ENCODE measurements at regions not wholly inside any gene's neighbourhood (a gene's known extent, or its start where the extent isn't known, plus 50 kb on each side); places are given as distances from the start of the nearest gene placed in this dataset.

- Mint-ChIP-seq H3K4me1 (no peaks in the 10 kb centered on the region), H3K27me3 (ENCODE audit: low read depth) (no peaks in the 10 kb centered on the region; the same call in 1 of the 2 replicates), H3K4me3 (no peak overlapping the region), H3K27ac (no peak overlapping the region), H3K36me3 (ENCODE audit: insufficient read depth in 1 of 3, low read depth in 3 of 3) (0 out of 7 replicates have a peak, but pooled peaks cover 0 to 4% (median 0%) of the 10 kb centered on the region in 3 experiments), H3K9me3 (peaks cover 0 to 3% of the 10 kb centered on the region in 2 experiments; a peak in 3 of 5 replicates)
- H3K56ac ChIP-seq (ENCODE audit: insufficient read length, low read depth, low read length): no peak overlapping the region
- no peak overlapping the region for H4K8ac ChIP-seq (replicated peaks; ENCODE audit: insufficient read length, low read depth, low read length)
- no peak overlapping the region for H2AK5ac ChIP-seq (ENCODE audit: insufficient read length, low read length)
- no peak overlapping the region for H4K91ac ChIP-seq (ENCODE audit: insufficient read length, low read depth, low read length)
- H2BK15ac ChIP-seq (ENCODE audit: low read depth, low read length): no peak overlapping the region
- H2BK5ac ChIP-seq (ENCODE audit: insufficient read length, low read length): no peak overlapping the region
- no peaks in the 10 kb centered on the region for H3K9me3 ChIP-seq (ENCODE audit: control insufficient read depth, low read depth, low read length)
- H3K79me2 ChIP-seq (ENCODE audit: insufficient read depth, low read length): no peaks in the 10 kb centered on the region
- H3K18ac ChIP-seq (ENCODE audit: insufficient read length, low read depth, low read length): no peak overlapping the region
- TF ChIP-seq CTCF (conservative IDR thresholded peaks at IDR 0.05): peak; percentile 47; the same call in 2 of the 3 replicates
- no peak overlapping the region for H3K23ac ChIP-seq (ENCODE audit: insufficient read length, low read depth, low read length)
- H3K27me3 ChIP-seq (ENCODE audit: insufficient read depth, low read length): no peaks in the 10 kb centered on the region
- no CpG with 5 or more reads among the region's 3 CpGs for WGBS (ENCODE audit: extremely low coverage, insufficient read length, low lambda C conversion rate)
- H4K20me1 ChIP-seq (ENCODE audit: control insufficient read depth, insufficient read depth, insufficient read length): no peaks in the 10 kb centered on the region
- no peak overlapping the region for H2BK120ac ChIP-seq (ENCODE audit: low read depth, low read length, poor library complexity, severe bottlenecking)
- H2BK20ac ChIP-seq (ENCODE audit: low read depth, low read length, poor library complexity, severe bottlenecking): no peak overlapping the region
- H3K4ac ChIP-seq (ENCODE audit: low read depth, low read length): no peak overlapping the region
- no peaks in the 10 kb centered on the region for H3K79me1 ChIP-seq (ENCODE audit: insufficient read depth, low read depth, low read length, poor library complexity, severe bottlenecking)
- H3T11ph ChIP-seq (ENCODE audit: low read length): no peak overlapping the region
- no peak overlapping the region for H3K9ac ChIP-seq (ENCODE audit: extremely low read depth, insufficient read length, low read length)
- H3K27ac ChIP-seq (ENCODE audit: insufficient read length, low read depth, low read length): no peak overlapping the region
- no peak overlapping the region for H2BK12ac ChIP-seq (ENCODE audit: insufficient read length, low read depth, low read length)
- no peaks in the 10 kb centered on the region for H3K23me2 ChIP-seq (ENCODE audit: insufficient read length, low read depth, low read length, poor library complexity, severe bottlenecking)
- H4K5ac ChIP-seq (ENCODE audit: insufficient read length, low read depth, low read length): no peak overlapping the region
- H2AFZ ChIP-seq (ENCODE audit: low read length): no peak overlapping the region
- DNase-seq: peak; percentile 69
- no peak overlapping the region for H3K4me2 ChIP-seq (ENCODE audit: insufficient read depth, insufficient read length, low read length)
- no peak overlapping the region for H3K14ac ChIP-seq (ENCODE audit: insufficient read depth, low read length)
- H3K4me1 ChIP-seq (ENCODE audit: insufficient read depth, low read length): no peaks in the 10 kb centered on the region
Measured at GRCh38 chr15:46260937-46261336, 626.1 kb downstream of the SQOR start.

Data from H9 (cell line).